GM23248 (cell line): ENCODE measurements at regions not wholly inside any gene's neighbourhood (a gene's known extent, or its start where the extent isn't known, plus 50 kb on each side); places are given as distances from the start of the nearest gene placed in this dataset.

Source experiments
- DNase-seq: peaks from one replicate; pipeline ENCODE4 v3.0.0-alpha.2; 2015
- H2AFZ ChIP-seq: fragments of 200-600 bp; sonication (generic); 2 replicates; pipeline ENCODE4 v1.6.1; 2016; ENCODE audit warnings: antibody characterized with exemption
- H3F3A ChIP-seq: fragments of 200-600 bp; sonication (generic); 2 replicates; pipeline ENCODE4 v1.6.1; 2016; ENCODE audit warnings: mild to moderate bottlenecking, antibody characterized with exemption, mixed run types; ENCODE audit not compliant: insufficient read depth
- H3K27ac ChIP-seq: fragments of 200-600 bp; sonication (generic); 2 replicates; pipeline ENCODE4 v1.5.1; 2016; ENCODE audit warnings: mild to moderate bottlenecking
- H3K27me3 ChIP-seq: fragments of 200-600 bp; sonication (generic); replicated peaks from 2 replicates; pipeline ENCODE4 v1.6.1; 2016; ENCODE audit warnings: mild to moderate bottlenecking; ENCODE audit not compliant: insufficient read depth
- H3K36me3 ChIP-seq: fragments of 200-600 bp; sonication (generic); 2 replicates; pipeline ENCODE4 v1.6.1; 2016; ENCODE audit warnings: low read depth, mild to moderate bottlenecking
- H3K4me1 ChIP-seq: fragments of 200-600 bp; sonication (generic); 2 replicates; pipeline ENCODE4 v1.6.1; 2016; ENCODE audit warnings: mild to moderate bottlenecking; ENCODE audit not compliant: insufficient read depth
- H3K4me2 ChIP-seq: fragments of 200-600 bp; sonication (generic); one replicate; pipeline ENCODE4 v1.6.1; 2016; ENCODE audit warnings: mild to moderate bottlenecking; ENCODE audit not compliant: unreplicated experiment
- H3K4me3 ChIP-seq: fragments of 200-600 bp; sonication (generic); 2 replicates; pipeline ENCODE4 v1.5.1; 2016; ENCODE audit warnings: mild to moderate bottlenecking
- H3K79me2 ChIP-seq: fragments of 200-600 bp; sonication (generic); 2 replicates; pipeline ENCODE4 v1.6.1; 2016; ENCODE audit warnings: mild to moderate bottlenecking; ENCODE audit not compliant: insufficient read depth
- H3K9ac ChIP-seq: fragments of 200-600 bp; sonication (generic); 2 replicates; pipeline ENCODE4 v1.6.1; 2016; ENCODE audit warnings: mild to moderate bottlenecking
- H3K9me2 ChIP-seq: fragments of 200-600 bp; sonication (generic); 2 replicates; pipeline ENCODE4 v1.6.1; 2016; ENCODE audit warnings: mixed run types, mild to moderate bottlenecking, moderate library complexity; ENCODE audit not compliant: insufficient read depth
- H3K9me3 ChIP-seq: fragments of 200-600 bp; sonication (generic); one replicate; pipeline ENCODE4 v1.6.1; 2017; ENCODE audit warnings: low read depth
- H4K20me1 ChIP-seq: fragments of 200-600 bp; sonication (generic); 2 replicates; pipeline ENCODE4 v1.6.0; 2016; ENCODE audit not compliant: insufficient read depth
- EZH2 ChIP-seq: fragments of 200-600 bp; sonication (generic); IDR thresholded peaks from 2 replicates; pipeline ENCODE4 v1.6.1; 2018; ENCODE audit warnings: antibody characterized with exemption, mild to moderate bottlenecking; ENCODE audit not compliant: insufficient read depth, poor library complexity, severe bottlenecking
- EZH2phosphoT487 ChIP-seq: fragments of 200-600 bp; sonication (generic); IDR thresholded peaks from 2 replicates; pipeline ENCODE4 v1.6.1; 2018; ENCODE audit warnings: antibody characterized with exemption, moderate library complexity, mild to moderate bottlenecking, low read depth; ENCODE audit not compliant: insufficient read depth
- WGBS, 2 experiments: methylation state at CpG; one replicate each; pipeline ENCODE4 v1.1.6; 2015 to 2017; ENCODE audit warnings: low lambda C conversion rate in 2 of 2, low coverage in 1 of 2; ENCODE audit errors: missing lambda C conversion rate in 2 of 2; 5-methylcytosine and 5-hydroxymethylcytosine counted together
- in situ Hi-C: fragments of 300-500 bp; cut with MboI; formaldehyde crosslinking; loops from 2 replicates; pipeline ENCODE4 v1.15.0; 2020

DNA sequence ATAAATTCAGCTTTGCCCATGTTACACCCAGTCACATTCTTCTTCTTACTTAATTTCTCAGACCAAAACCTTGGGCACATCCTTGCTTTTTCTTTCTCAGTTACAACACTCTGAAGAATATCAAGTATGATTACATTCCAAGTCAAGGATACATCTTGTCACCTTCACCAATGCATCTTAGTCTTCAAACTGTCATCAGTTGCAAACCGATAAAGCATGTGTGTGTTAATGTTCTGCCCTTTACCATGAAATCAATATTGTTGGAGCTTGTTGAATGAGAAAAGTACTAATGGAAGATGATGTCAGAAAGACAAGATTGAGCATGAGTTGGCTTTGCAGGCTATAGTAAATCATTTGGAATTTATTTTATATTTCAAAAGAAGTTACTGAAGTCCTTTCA, 764.6 kb downstream of the NCAM2 start:
- in situ Hi-C loops, result no loop called here
- no peaks in the 10 kb centered on the region for H3K27me3 ChIP-seq
- H3K79me2 ChIP-seq, result no peaks in the 10 kb centered on the region
- H3K9me2 ChIP-seq, result no peaks in the 10 kb centered on the region
- H3K9ac ChIP-seq, result no peak overlapping the region
- TF ChIP-seq EZH2phosphoT487 (no peak), EZH2 (no peak)
- H3K36me3 ChIP-seq, result no peaks in the 10 kb centered on the region
- H2AFZ ChIP-seq, result no peak overlapping the region
- H3K9me3 ChIP-seq, result no peaks in the 10 kb centered on the region
- H4K20me1 ChIP-seq, result no peaks in the 10 kb centered on the region
- 3 to 10% methylated on average over 1 of the region's 1 CpG for WGBS, 2 experiments
- DNase-seq, result no peak
- H3F3A ChIP-seq, result no peaks in the 10 kb centered on the region
- no peak overlapping the region for H3K4me3 ChIP-seq
- no peak overlapping the region for H3K4me2 ChIP-seq
- H3K4me1 ChIP-seq, result no peaks in the 10 kb centered on the region
- no peak overlapping the region for H3K27ac ChIP-seq

DNA sequence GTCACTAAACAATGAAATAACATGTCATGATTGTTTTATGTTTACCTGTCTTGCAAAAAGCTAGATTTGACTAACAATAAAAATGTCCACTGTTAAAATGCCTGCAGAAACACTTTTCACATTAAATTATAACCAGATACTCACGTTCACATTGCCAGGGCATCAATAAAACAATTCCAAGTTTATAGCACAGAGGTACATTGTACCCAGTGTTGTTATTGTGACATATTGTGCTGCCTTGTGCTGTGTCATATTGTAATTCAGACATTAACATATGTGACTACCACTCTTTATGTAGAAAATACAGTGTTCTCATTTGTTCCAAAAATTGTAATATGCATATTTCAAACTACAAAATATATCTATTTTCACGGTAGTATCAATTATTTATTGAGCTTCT, 766.1 kb downstream of the NCAM2 start:
- in situ Hi-C loops, result no loop called here
- H3K9ac ChIP-seq, result no peak overlapping the region
- H3K4me1 ChIP-seq, result no peaks in the 10 kb centered on the region
- no peak for DNase-seq
- no peak overlapping the region for H3K27ac ChIP-seq
- no peaks in the 10 kb centered on the region for H3K27me3 ChIP-seq
- H3K9me3 ChIP-seq, result no peaks in the 10 kb centered on the region
- no peaks in the 10 kb centered on the region for H3K36me3 ChIP-seq
- TF ChIP-seq EZH2phosphoT487 (no peak), EZH2 (no peak)
- no peaks in the 10 kb centered on the region for H3K79me2 ChIP-seq
- no peak overlapping the region for H3K4me3 ChIP-seq
- no peaks in the 10 kb centered on the region for H3F3A ChIP-seq
- WGBS, 2 experiments, result 31 to 35% methylated on average over 2 of the region's 2 CpGs
- H2AFZ ChIP-seq, result no peak overlapping the region
- no peaks in the 10 kb centered on the region for H4K20me1 ChIP-seq
- H3K4me2 ChIP-seq, result no peak overlapping the region
- H3K9me2 ChIP-seq, result no peaks in the 10 kb centered on the region

DNA sequence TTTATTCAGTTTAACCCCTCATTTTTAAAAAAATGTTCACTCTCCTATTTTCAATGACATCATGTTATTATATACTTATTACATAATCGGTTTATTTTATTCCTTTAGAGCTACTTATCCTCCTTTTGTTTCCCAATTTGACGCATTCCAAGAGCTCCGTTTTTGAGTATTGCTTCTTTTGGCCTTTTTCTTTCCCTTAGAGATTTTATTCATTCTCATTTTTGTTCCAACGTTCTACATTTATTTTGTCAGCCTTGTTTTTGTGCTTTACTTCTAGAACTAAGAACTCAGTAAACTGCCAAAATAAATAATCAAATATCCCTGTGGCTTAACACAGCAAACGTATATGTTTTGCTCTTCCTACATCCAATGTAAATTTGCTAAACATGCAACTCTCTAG, 769.1 kb downstream of the NCAM2 start:
- in situ Hi-C loops, result no loop called here
- no peak overlapping the region for H3K9ac ChIP-seq
- no peak overlapping the region for H3K27ac ChIP-seq
- no peaks in the 10 kb centered on the region for H3K9me2 ChIP-seq
- H3K36me3 ChIP-seq, result no peaks in the 10 kb centered on the region
- no peak for DNase-seq
- H3K4me1 ChIP-seq, result no peaks in the 10 kb centered on the region
- H3K79me2 ChIP-seq, result no peaks in the 10 kb centered on the region
- 31 to 37% methylated on average over 5 of the region's 5 CpGs for WGBS, 2 experiments
- H3K27me3 ChIP-seq, result no peaks in the 10 kb centered on the region
- no peak overlapping the region for H3K4me3 ChIP-seq
- no peaks in the 10 kb centered on the region for H4K20me1 ChIP-seq
- no peak overlapping the region for H3K4me2 ChIP-seq
- TF ChIP-seq EZH2 (no peak), EZH2phosphoT487 (no peak)
- H3F3A ChIP-seq, result no peaks in the 10 kb centered on the region
- no peak overlapping the region for H2AFZ ChIP-seq
- H3K9me3 ChIP-seq, result no peaks in the 10 kb centered on the region

DNA sequence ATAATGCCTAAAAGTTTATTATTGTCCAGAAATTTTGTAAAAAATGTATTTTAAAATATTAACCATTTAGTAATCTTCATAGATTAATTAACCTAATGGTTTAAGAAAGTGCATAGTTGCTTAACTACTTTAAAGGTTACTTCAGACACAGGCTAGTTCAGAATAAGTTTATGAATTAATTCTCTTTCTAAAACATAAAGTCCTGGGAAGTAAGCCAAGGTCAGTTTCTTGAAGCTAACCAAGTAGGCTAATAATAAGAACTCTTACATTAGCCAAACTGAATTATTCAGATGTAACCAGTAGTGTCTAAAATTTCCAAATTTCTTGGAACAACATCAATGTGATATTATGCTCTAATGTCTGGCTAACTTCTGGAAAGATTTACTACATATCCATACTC, 790.4 kb downstream of the NCAM2 start:
- in situ Hi-C loops, result no loop called here
- TF ChIP-seq EZH2 (no peak), EZH2phosphoT487 (no peak)
- no peaks in the 10 kb centered on the region for H3K79me2 ChIP-seq
- no peak overlapping the region for H3K4me3 ChIP-seq
- no peaks in the 10 kb centered on the region for H3K9me3 ChIP-seq
- no peak overlapping the region for H3K27ac ChIP-seq
- H2AFZ ChIP-seq, result no peak overlapping the region
- DNase-seq, result no peak
- no peaks in the 10 kb centered on the region for H3K36me3 ChIP-seq
- H3K27me3 ChIP-seq, result no peaks in the 10 kb centered on the region
- H3K4me1 ChIP-seq, result no peaks in the 10 kb centered on the region
- no peak overlapping the region for H3K4me2 ChIP-seq
- no peaks in the 10 kb centered on the region for H4K20me1 ChIP-seq
- H3F3A ChIP-seq, result no peaks in the 10 kb centered on the region
- H3K9me2 ChIP-seq, result no peaks in the 10 kb centered on the region
- H3K9ac ChIP-seq, result no peak overlapping the region

DNA sequence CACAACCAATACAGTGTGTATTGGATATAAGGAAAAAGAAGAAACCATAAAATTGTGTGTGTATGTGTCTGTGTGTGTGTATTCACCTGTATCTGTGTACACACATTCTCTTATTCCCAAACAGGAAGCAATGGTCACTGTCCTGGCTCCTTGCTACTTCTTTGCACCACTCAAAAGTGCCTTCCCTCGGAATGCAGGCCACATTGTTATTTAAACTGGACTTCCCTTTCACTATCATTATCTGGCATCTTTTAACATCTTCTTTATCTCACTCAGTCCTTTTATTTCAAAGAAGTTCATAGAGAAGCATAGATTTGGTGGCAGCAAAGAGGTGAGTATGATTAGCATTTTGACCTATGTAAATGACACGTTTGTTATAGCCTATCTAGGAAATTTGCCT, 803.7 kb downstream of the NCAM2 start:
- no peak overlapping the region for H2AFZ ChIP-seq
- no peaks in the 10 kb centered on the region for H3K79me2 ChIP-seq
- no peak overlapping the region for H3K4me2 ChIP-seq
- no peaks in the 10 kb centered on the region for H3K36me3 ChIP-seq
- no peak for DNase-seq
- no peaks in the 10 kb centered on the region for H3K9me3 ChIP-seq
- H3K9ac ChIP-seq, result no peak overlapping the region
- no peak overlapping the region for H3K4me3 ChIP-seq
- no peak overlapping the region for H3K27ac ChIP-seq
- no peaks in the 10 kb centered on the region for H3F3A ChIP-seq
- no peaks in the 10 kb centered on the region for H3K9me2 ChIP-seq
- no peaks in the 10 kb centered on the region for H4K20me1 ChIP-seq
- 10 to 13% methylated on average over 2 of the region's 2 CpGs for WGBS, 2 experiments
- H3K27me3 ChIP-seq, result no peaks in the 10 kb centered on the region
- H3K4me1 ChIP-seq, result no peaks in the 10 kb centered on the region
- in situ Hi-C loops, result no loop called here
- no peak for TF ChIP-seq EZH2
- no peak for TF ChIP-seq EZH2phosphoT487
